Neural cell (in vitro differentiated cells): ENCODE measurements at regions not wholly inside any gene's neighbourhood (a gene's known extent, or its start where the extent isn't known, plus 50 kb on each side); places are given as distances from the start of the nearest gene placed in this dataset.

Source experiments
- H2AFZ ChIP-seq: fragments of 200-600, 300-800 bp; sonication (generic), shearing (Covaris generic); 2 replicates; pipeline ENCODE4 v1.6.0; 2014; ENCODE audit warnings: low read depth, mild to moderate bottlenecking, antibody characterized with exemption, low read length, moderate library complexity
- H3F3A ChIP-seq: fragments of 200-600 bp; shearing (Covaris generic); 2 replicates; pipeline ENCODE4 v1.6.1; 2016; ENCODE audit warnings: mild to moderate bottlenecking, moderate library complexity, mixed read lengths, antibody characterized with exemption, low read length; ENCODE audit not compliant: insufficient read depth, poor library complexity, severe bottlenecking
- H3K27ac ChIP-seq: fragments of 200-600, 300-800 bp; sonication (generic), shearing (Covaris generic); 2 replicates; pipeline ENCODE4 v1.5.1; 2014; ENCODE audit warnings: mild to moderate bottlenecking, low read length, moderate library complexity
- H3K27me3 ChIP-seq: fragments of 300-800, 200-600 bp; sonication (generic), shearing (Covaris generic); 2 replicates; pipeline ENCODE4 v1.6.0; 2014; ENCODE audit warnings: mild to moderate bottlenecking, low read depth, low read length, moderate library complexity; ENCODE audit not compliant: insufficient read depth
- H3K36me3 ChIP-seq: fragments of 300-800, 200-600 bp; sonication (generic), shearing (Covaris generic); 2 replicates; pipeline ENCODE4 v1.5.1; 2014; ENCODE audit warnings: mild to moderate bottlenecking, antibody characterized with exemption, low read length, moderate library complexity; ENCODE audit not compliant: insufficient read depth
- H3K4me2 ChIP-seq: fragments of 300-800, 200-600 bp; sonication (generic), shearing (Covaris generic); 2 replicates; pipeline ENCODE4 v1.6.0; 2014; ENCODE audit warnings: mild to moderate bottlenecking, low read length
- H3K4me3 ChIP-seq: fragments of 300-800, 200-600 bp; sonication (generic), shearing (Covaris generic); 2 replicates; pipeline ENCODE4 v1.5.1; 2014; ENCODE audit warnings: mild to moderate bottlenecking, low read length, moderate library complexity
- H3K79me2 ChIP-seq: fragments of 200-600 bp; shearing (Covaris generic); replicated peaks from 2 replicates; pipeline ENCODE4 v1.6.0; 2014; ENCODE audit warnings: mild to moderate bottlenecking, low read length, moderate library complexity; ENCODE audit not compliant: insufficient read depth
- H3K9ac ChIP-seq: fragments of 300-800, 200-600 bp; sonication (generic), shearing (Covaris generic); 2 replicates; pipeline ENCODE4 v1.6.1; 2016; ENCODE audit warnings: mild to moderate bottlenecking, low read length, mixed read lengths
- H3K9me2 ChIP-seq: fragments of 200-600 bp; shearing (Covaris generic); 2 replicates; pipeline ENCODE4 v1.6.1; 2016; ENCODE audit warnings: mild to moderate bottlenecking, low read length, mixed read lengths; ENCODE audit not compliant: insufficient read depth
- H3K9me3 ChIP-seq: fragments of 200-600, 300-800 bp; sonication (generic), shearing (Covaris generic); 2 replicates; pipeline ENCODE4 v1.6.1; 2016; ENCODE audit warnings: mild to moderate bottlenecking, mixed run types, low read length, moderate library complexity, mixed read lengths
- H4K20me1 ChIP-seq: fragments of 200-600 bp; shearing (Covaris generic); 2 replicates; pipeline ENCODE4 v1.6.1; 2016; ENCODE audit warnings: mild to moderate bottlenecking, mixed run types; ENCODE audit not compliant: insufficient read depth
- CTCF ChIP-seq: fragments of 450-650 bp; IDR thresholded peaks from 2 replicates; pipeline ENCODE4 v1.5.1; 2014; ENCODE audit warnings: antibody characterized with exemption, mild to moderate bottlenecking, moderate library complexity; ENCODE audit not compliant: poor library complexity, severe bottlenecking
- EP300 ChIP-seq: fragments of 450-650 bp; conservative IDR thresholded peaks from 2 replicates; pipeline ENCODE4 v1.6.1; 2014; ENCODE audit warnings: antibody characterized with exemption, mild to moderate bottlenecking, moderate library complexity; ENCODE audit not compliant: poor library complexity, severe bottlenecking
- EZH2 ChIP-seq: fragments of 200-600, 300-800 bp; shearing (Covaris generic), sonication (generic); IDR thresholded peaks from 2 replicates; pipeline ENCODE4 v1.6.1; 2014; ENCODE audit warnings: antibody characterized with exemption, low read length, borderline replicate concordance, mild to moderate bottlenecking; ENCODE audit not compliant: insufficient read depth, poor library complexity, severe bottlenecking
- MXI1 ChIP-seq: fragments of 450-650 bp; conservative IDR thresholded peaks from 2 replicates; pipeline ENCODE4 v1.6.1; 2014; ENCODE audit warnings: antibody characterized with exemption, mild to moderate bottlenecking; ENCODE audit not compliant: poor library complexity, severe bottlenecking
- POLR2AphosphoS5 ChIP-seq: IDR thresholded peaks from 2 replicates; pipeline ENCODE4 v1.6.1; 2012
- RAD21 ChIP-seq: fragments of 450-650 bp; conservative IDR thresholded peaks from 2 replicates; pipeline ENCODE4 v1.6.1; 2014; ENCODE audit warnings: antibody characterized with exemption, mild to moderate bottlenecking, moderate library complexity
- REST ChIP-seq: IDR thresholded peaks from 2 replicates; pipeline ENCODE4 v1.6.1; 2012; ENCODE audit warnings: borderline replicate concordance
- SMC3 ChIP-seq: fragments of 450-650 bp; conservative IDR thresholded peaks from 2 replicates; pipeline ENCODE4 v1.6.1; 2014; ENCODE audit warnings: antibody characterized with exemption, mild to moderate bottlenecking, moderate library complexity; ENCODE audit not compliant: poor library complexity
- TAF1 ChIP-seq: IDR thresholded peaks from 2 replicates; pipeline ENCODE4 v1.6.1; 2012; ENCODE audit warnings: low read depth

- Histone ChIP-seq H3K9me2 (no peaks in the 10 kb centered on the region), H3K27ac (no peak overlapping the region), H3K79me2 (no peaks in the 10 kb centered on the region), H3K4me2 (no peak overlapping the region), H3K27me3 (no peaks in the 10 kb centered on the region), H3K4me3 (no peak overlapping the region), H4K20me1 (no peaks in the 10 kb centered on the region), H2AFZ (no peak overlapping the region), H3K9me3 (no peaks in the 10 kb centered on the region), H3K9ac (no peak overlapping the region), H3F3A (no peaks in the 10 kb centered on the region), H3K36me3 (no peaks in the 10 kb centered on the region)
- TF ChIP-seq TAF1 (no peak), RAD21 (no peak), SMC3 (no peak), CTCF (no peak), REST (no peak), EP300 (no peak), MXI1 (no peak), EZH2 (no peak), POLR2AphosphoS5 (no peak)
Observed at GRCh38 chr6:170212051-170212756, 78.7 kb downstream of the DLL1 start.

- no peak overlapping the region for H3K27ac ChIP-seq
- no peak overlapping the region for H3K4me2 ChIP-seq
- H3K79me2 ChIP-seq, result no peaks in the 10 kb centered on the region
- no peaks in the 10 kb centered on the region for H3F3A ChIP-seq
- H3K27me3 ChIP-seq, result no peaks in the 10 kb centered on the region
- H3K36me3 ChIP-seq, result no peaks in the 10 kb centered on the region
- no peak overlapping the region for H2AFZ ChIP-seq
- no peaks in the 10 kb centered on the region for H3K9me2 ChIP-seq
- H3K9ac ChIP-seq, result no peak overlapping the region
- no peaks in the 10 kb centered on the region for H4K20me1 ChIP-seq
- no peak overlapping the region for H3K4me3 ChIP-seq
- H3K9me3 ChIP-seq, result no peaks in the 10 kb centered on the region
- TF ChIP-seq EP300 (no peak), TAF1 (no peak), CTCF (no peak), RAD21 (no peak), POLR2AphosphoS5 (no peak), SMC3 (no peak), MXI1 (no peak), EZH2 (no peak), REST (no peak)
Observed at GRCh38 chr6:170211404-170212025, 79.4 kb downstream of the DLL1 start.
